IPS-20b (cell line): ENCODE measurements at regions not wholly inside any gene's neighbourhood (a gene's known extent, or its start where the extent isn't known, plus 50 kb on each side); places are given as distances from the start of the nearest gene placed in this dataset.

Experiments used
- H3K27ac ChIP-seq: one replicate; pipeline ENCODE4 v1.5.1; 2013; ENCODE audit warnings: low read length
- H3K27me3 ChIP-seq: 2 replicates; pipeline ENCODE4 v1.6.1; 2013; ENCODE audit warnings: mild to moderate bottlenecking, low read length, inconsistent platforms; ENCODE audit not compliant: insufficient read depth
- H3K36me3 ChIP-seq: 2 replicates; pipeline ENCODE4 v1.6.1; 2013; ENCODE audit warnings: low read depth, mild to moderate bottlenecking, inconsistent platforms, low read length, moderate library complexity; ENCODE audit not compliant: insufficient read depth
- H3K4me1 ChIP-seq: 2 replicates; pipeline ENCODE4 v1.6.1; 2013; ENCODE audit warnings: mild to moderate bottlenecking, control low read depth, inconsistent platforms, low read length, moderate library complexity; ENCODE audit not compliant: insufficient read depth
- H3K4me3 ChIP-seq: 2 replicates; pipeline ENCODE4 v1.5.1; 2013; ENCODE audit warnings: mild to moderate bottlenecking, low read length, inconsistent platforms
- H3K9ac ChIP-seq: 2 replicates; pipeline ENCODE4 v1.6.1; 2013; ENCODE audit warnings: low read depth, mild to moderate bottlenecking, inconsistent platforms, low read length, moderate library complexity
- H3K9me3 ChIP-seq: 2 replicates; pipeline ENCODE4 v1.6.1; 2013; ENCODE audit warnings: mild to moderate bottlenecking, low read depth, low read length, inconsistent platforms; ENCODE audit not compliant: insufficient read depth

- Histone ChIP-seq H3K9ac (no peak overlapping the region), H3K9me3 (no peaks in the 10 kb centered on the region; the same call in 1 of the 2 replicates), H3K4me3 (no peak overlapping the region), H3K27me3 (no peaks in the 10 kb centered on the region), H3K27ac (no peak overlapping the region), H3K4me1 (peaks cover 6% of the 10 kb centered on the region; the same call in 1 of the 2 replicates), H3K36me3 (no peaks in the 10 kb centered on the region)
Measured at GRCh38 chr2:122100346-122100745, 344.9 kb downstream of the TSN start.

- Histone ChIP-seq H3K36me3 (no peaks in the 10 kb centered on the region), H3K9me3 (no peaks in the 10 kb centered on the region; the same call in 1 of the 2 replicates), H3K27me3 (no peaks in the 10 kb centered on the region), H3K9ac (no peak overlapping the region), H3K27ac (no peak overlapping the region), H3K4me3 (no peak overlapping the region), H3K4me1 (peaks cover 6% of the 10 kb centered on the region; the same call in 1 of the 2 replicates)
Measured at GRCh38 chr2:122100756-122101155, 345.3 kb downstream of the TSN start.

GRCh38 chr2:122101319-122101718 lies 345.9 kb downstream of the TSN start:
- H3K9ac ChIP-seq: no peak overlapping the region
- H3K27ac ChIP-seq: no peak overlapping the region
- no peak overlapping the region for H3K4me3 ChIP-seq
- no peaks in the 10 kb centered on the region; the same call in 1 of the 2 replicates for H3K9me3 ChIP-seq
- peaks cover 6% of the 10 kb centered on the region; the same call in 1 of the 2 replicates for H3K4me1 ChIP-seq
- H3K27me3 ChIP-seq: no peaks in the 10 kb centered on the region
- no peaks in the 10 kb centered on the region for H3K36me3 ChIP-seq

GRCh38 chr2:122105171-122105876 lies 349.9 kb downstream of the TSN start:
- H3K4me3 ChIP-seq: no peak overlapping the region
- no peaks in the 10 kb centered on the region for H3K36me3 ChIP-seq
- H3K9me3 ChIP-seq: no peaks in the 10 kb centered on the region; the same call in 1 of the 2 replicates
- H3K9ac ChIP-seq: no peak overlapping the region
- peaks cover 3% of the 10 kb centered on the region; the same call in 1 of the 2 replicates for H3K4me1 ChIP-seq
- H3K27me3 ChIP-seq: no peaks in the 10 kb centered on the region
- no peak overlapping the region for H3K27ac ChIP-seq

GRCh38 chr2:122105877-122106206 lies 350.4 kb downstream of the TSN start:
- H3K9ac ChIP-seq: no peak overlapping the region
- no peaks in the 10 kb centered on the region; the same call in 1 of the 2 replicates for H3K9me3 ChIP-seq
- H3K36me3 ChIP-seq: no peaks in the 10 kb centered on the region
- no peak overlapping the region for H3K4me3 ChIP-seq
- no peak overlapping the region for H3K27ac ChIP-seq
- H3K4me1 ChIP-seq: no peaks in the 10 kb centered on the region
- no peaks in the 10 kb centered on the region for H3K27me3 ChIP-seq

- Histone ChIP-seq H3K4me1 (no peaks in the 10 kb centered on the region), H3K27ac (no peak overlapping the region), H3K27me3 (no peaks in the 10 kb centered on the region), H3K9ac (no peak overlapping the region), H3K9me3 (no peaks in the 10 kb centered on the region; the same call in 1 of the 2 replicates), H3K36me3 (no peaks in the 10 kb centered on the region), H3K4me3 (no peak overlapping the region)
Measured at GRCh38 chr2:122108186-122108585, 352.7 kb downstream of the TSN start.

- Histone ChIP-seq H3K4me3 (no peak overlapping the region), H3K27ac (no peak overlapping the region), H3K4me1 (peaks cover 3% of the 10 kb centered on the region; the same call in 1 of the 2 replicates), H3K9me3 (no peaks in the 10 kb centered on the region), H3K36me3 (no peaks in the 10 kb centered on the region), H3K27me3 (no peaks in the 10 kb centered on the region), H3K9ac (no peak overlapping the region)
Measured at GRCh38 chr2:122112216-122113005, 357.0 kb downstream of the TSN start.

GRCh38 chr2:122114421-122114820 lies 359.0 kb downstream of the TSN start:
- no peaks in the 10 kb centered on the region for H3K27me3 ChIP-seq
- H3K9ac ChIP-seq: no peak overlapping the region
- no peak overlapping the region for H3K4me3 ChIP-seq
- H3K4me1 ChIP-seq: peaks cover 3% of the 10 kb centered on the region; the same call in 1 of the 2 replicates
- H3K27ac ChIP-seq: no peak overlapping the region
- no peaks in the 10 kb centered on the region for H3K36me3 ChIP-seq
- H3K9me3 ChIP-seq: no peaks in the 10 kb centered on the region

GRCh38 chr2:122117371-122117770 lies 361.9 kb downstream of the TSN start:
- Histone ChIP-seq H3K27me3 (no peaks in the 10 kb centered on the region), H3K9ac (no peak overlapping the region), H3K36me3 (no peaks in the 10 kb centered on the region), H3K9me3 (no peaks in the 10 kb centered on the region), H3K4me3 (no peak overlapping the region), H3K4me1 (peaks cover 3% of the 10 kb centered on the region; the same call in 1 of the 2 replicates), H3K27ac (no peak overlapping the region)

GRCh38 chr2:122129399-122129798 lies 373.9 kb downstream of the TSN start:
- H3K4me3 ChIP-seq: no peak overlapping the region
- H3K9me3 ChIP-seq: peaks cover 22% of the 10 kb centered on the region

GRCh38 chr2:122132147-122132691 lies 376.8 kb downstream of the TSN start:
- no peaks in the 10 kb centered on the region for H3K36me3 ChIP-seq
- no peaks in the 10 kb centered on the region for H3K27me3 ChIP-seq
- H3K9me3 ChIP-seq: peaks cover 15% of the 10 kb centered on the region
- no peak overlapping the region for H3K27ac ChIP-seq
- H3K9ac ChIP-seq: no peak overlapping the region
- no peaks in the 10 kb centered on the region for H3K4me1 ChIP-seq
- no peak overlapping the region for H3K4me3 ChIP-seq

More at GRCh38 chr2:122129399-122129798, 373.9 kb downstream of the TSN start:
- H3K4me1 ChIP-seq: no peaks in the 10 kb centered on the region
- no peaks in the 10 kb centered on the region for H3K27me3 ChIP-seq
- H3K36me3 ChIP-seq: no peaks in the 10 kb centered on the region
- no peak overlapping the region for H3K9ac ChIP-seq
- no peak overlapping the region for H3K27ac ChIP-seq
